HCT116 (cell line): ENCODE measurements at regions not wholly inside any gene's neighbourhood (a gene's known extent, or its start where the extent isn't known, plus 50 kb on each side); places are given as distances from the start of the nearest gene placed in this dataset.

Source experiments
- ATAC-seq: fragments of 200-7000 bp; cut with Tn5 transposase; 2 replicates; pipeline ENCODE4 v1.9.1; 2020; ENCODE audit warnings: mild to moderate bottlenecking, moderate library complexity
- BruUV-seq: library from RNA; stranded (reverse); fragments of 400-500 nt; replicated peaks from 2 replicates; lab custom pipeline; 2021; lab: Mats Ljungman, UMichigan
- CTCF ChIA-PET: fragments of 300-600 bp; sonication (Branson Sonifier 250); formaldehyde crosslinking; loops from one replicate; lab custom pipeline; 2021; ENCODE audit warnings: antibody characterized with exemption; lab: Charles Lee
- POLR2A ChIA-PET: fragments of 300-600, 350-600 bp; sonication (Branson Sonifier 250); formaldehyde crosslinking; loops from one replicate; lab custom pipeline; 2021; ENCODE audit warnings: antibody characterized with exemption; lab: Charles Lee
- RAD21 ChIA-PET, 2 experiments: fragments of 300-600 bp; sonication (Branson Sonifier 250); formaldehyde crosslinking; loops; one replicate each; lab custom pipeline; 2023; ENCODE audit warnings: low total read pairs in 2 of 2; ENCODE audit not compliant: uncharacterized antibody in 2 of 2, unreplicated experiment in 2 of 2, low non-redundant PET in 1 of 2; lab: Charles Lee
- DNase-seq: peaks from one replicate; pipeline ENCODE4 v3.0.0-alpha.2; 2010; ENCODE audit warnings: low read depth, low spot score
- H2AFZ ChIP-seq: fragments of 200-600 bp; shearing (Covaris generic), sonication (generic); 2 replicates; pipeline ENCODE4 v1.6.1; 2017; ENCODE audit warnings: low read depth, mixed run types, mixed read lengths, antibody characterized with exemption, low read length; ENCODE audit not compliant: poor library complexity, severe bottlenecking
- H3K27ac ChIP-seq: 2 replicates; pipeline ENCODE4 v1.5.1; 2012; ENCODE audit warnings: low read depth, low read length
- H3K27me3 ChIP-seq: fragments of 200-600 bp; sonication (generic); 2 replicates; pipeline ENCODE4 v1.6.1; 2016; ENCODE audit warnings: mixed run types, low read length, mixed read lengths; ENCODE audit not compliant: insufficient read depth
- H3K36me3 ChIP-seq, 2 experiments: fragments of 200-500 bp in 1 of 2; fragments of 200-600 bp in 1 of 2; sonication (Bioruptor generic) in 1 of 2; sonication (generic) in 1 of 2; 2 replicates each; pipeline versions ENCODE4 v1.5.1 to v1.6.1; 2014 to 2016; ENCODE audit warnings: low read length in 2 of 2, inconsistent platforms in 1 of 2, mixed read lengths in 1 of 2, mixed run types in 1 of 2; ENCODE audit not compliant: insufficient read depth in 2 of 2, control insufficient read depth in 1 of 2
- H3K4me1 ChIP-seq, 2 experiments: fragments of 200-600 bp in 1 of 2; sonication (generic) in 1 of 2; 2 replicates each; pipeline versions ENCODE4 v1.5.1 to v1.6.1; 2012 to 2017; ENCODE audit warnings: low read length in 2 of 2, inconsistent platforms in 1 of 2, mild to moderate bottlenecking in 1 of 2, mixed read lengths in 1 of 2, mixed run types in 1 of 2, moderate library complexity in 1 of 2; ENCODE audit not compliant: insufficient read depth in 2 of 2, control insufficient read depth in 1 of 2
- H3K4me2 ChIP-seq: fragments of 200-600 bp; sonication (generic); 2 replicates; pipeline ENCODE4 v1.6.1; 2017; ENCODE audit warnings: mixed run types, low read length, mixed read lengths
- H3K4me3 ChIP-seq, 2 experiments: fragments of 200-600 bp in 1 of 2; sonication (generic) in 1 of 2; replicated peaks in 1 of 2; 2 replicates each; pipeline ENCODE4 v1.5.1; 2011 to 2016; ENCODE audit warnings: low read length in 2 of 2, control low read depth in 1 of 2, low read depth in 1 of 2, mild to moderate bottlenecking in 1 of 2, mixed read lengths in 1 of 2, mixed run types in 1 of 2
- H3K79me2 ChIP-seq: fragments of 200-600 bp; sonication (generic); 2 replicates; pipeline ENCODE4 v1.6.1; 2017; ENCODE audit warnings: mild to moderate bottlenecking, mixed run types, low read length, moderate library complexity, mixed read lengths; ENCODE audit not compliant: insufficient read depth
- H3K9ac ChIP-seq: fragments of 200-600 bp; sonication (generic); 2 replicates; pipeline ENCODE4 v1.6.1; 2016; ENCODE audit warnings: low read length, mixed read lengths
- H3K9me2 ChIP-seq: fragments of 200-600 bp; sonication (generic), shearing (Covaris generic); 2 replicates; pipeline ENCODE4 v1.6.1; 2017; ENCODE audit warnings: mixed run types, mild to moderate bottlenecking, moderate library complexity; ENCODE audit not compliant: insufficient read depth
- H3K9me3 ChIP-seq, 2 experiments: fragments of 200-500 bp in 1 of 2; fragments of 200-600 bp in 1 of 2; sonication (Bioruptor generic) in 1 of 2; sonication (generic) in 1 of 2; 2 replicates each; pipeline ENCODE4 v1.6.1; 2014 to 2017; ENCODE audit warnings: low read length in 2 of 2, mixed read lengths in 2 of 2, inconsistent platforms in 1 of 2, low read depth in 1 of 2, mild to moderate bottlenecking in 1 of 2, mixed run types in 1 of 2, moderate library complexity in 1 of 2; ENCODE audit not compliant: control insufficient read depth in 1 of 2, insufficient read depth in 1 of 2
- H4K20me1 ChIP-seq: fragments of 200-600 bp; sonication (generic), shearing (Covaris generic); 2 replicates; pipeline ENCODE4 v1.6.1; 2017; ENCODE audit warnings: mixed run types, mild to moderate bottlenecking, moderate library complexity; ENCODE audit not compliant: insufficient read depth
- EGR1 ChIP-seq: IDR thresholded peaks from 2 replicates; pipeline ENCODE4 v1.6.1; 2012; ENCODE audit warnings: low read depth
- EZH2phosphoT487 ChIP-seq: fragments of 200-600 bp; IDR thresholded peaks from 2 replicates; pipeline ENCODE4 v1.6.1; 2018; ENCODE audit warnings: antibody characterized with exemption, borderline replicate concordance
- FOSL1 ChIP-seq: IDR thresholded peaks from 2 replicates; pipeline ENCODE4 v1.6.1; 2012; ENCODE audit warnings: low read depth
- MAX ChIP-seq: IDR thresholded peaks from 2 replicates; pipeline ENCODE4 v1.6.1; 2012
- POLR2A ChIP-seq: IDR thresholded peaks from 2 replicates; pipeline ENCODE4 v1.7.0; 2011; ENCODE audit warnings: borderline replicate concordance; ENCODE audit not compliant: insufficient read depth, insufficient read length; ENCODE audit errors: extremely low read depth
- RAD21 ChIP-seq: IDR thresholded peaks from 2 replicates; pipeline ENCODE4 v1.6.1; 2012; ENCODE audit warnings: low read depth, mild to moderate bottlenecking
- SIN3A ChIP-seq: IDR thresholded peaks from 2 replicates; pipeline ENCODE4 v1.6.1; 2012; ENCODE audit warnings: low read depth
- SP1 ChIP-seq: IDR thresholded peaks from 2 replicates; pipeline ENCODE4 v1.6.1; 2012; ENCODE audit warnings: low read depth
- SRF ChIP-seq: IDR thresholded peaks from 2 replicates; pipeline ENCODE4 v1.6.1; 2012; ENCODE audit warnings: low read depth
- TCF7L2 ChIP-seq: IDR thresholded peaks from 2 replicates; pipeline ENCODE4 v1.7.0; 2011; ENCODE audit warnings: borderline replicate concordance, inconsistent platforms; ENCODE audit not compliant: insufficient read depth, insufficient read length; ENCODE audit errors: extremely low read depth
- YY1 ChIP-seq: IDR thresholded peaks from 2 replicates; pipeline ENCODE4 v1.6.1; 2011; ENCODE audit warnings: low read length, low read depth, moderate library complexity, mild to moderate bottlenecking; ENCODE audit not compliant: insufficient replicate concordance; ENCODE audit errors: extremely low read depth
- ZFX ChIP-seq: fragments of 450-650 bp; IDR thresholded peaks from 2 replicates; pipeline ENCODE4 v1.6.1; 2017
- intact Hi-C: fragments of 100-400 bp; cut with micrococcal nuclease; formaldehyde crosslinking; loops from 2 replicates; pipeline ENCODE4 v1.10.0; 2022

GRCh38 chr11:91314521-91314920 lies 910.1 kb upstream of the FAT3 start:
- no peaks in the 10 kb centered on the region for H3K4me1 ChIP-seq
- no TSS peak for BruUV-seq
- CTCF ChIA-PET, result no interaction called here

GRCh38 chr11:91312541-91312940 lies 912.1 kb upstream of the FAT3 start:
- ATAC-seq, result no peak
- Histone ChIP-seq H3K36me3 (no peaks in the 10 kb centered on the region), H3K9me2 (no peaks in the 10 kb centered on the region), H2AFZ (no peak overlapping the region), H3K4me2 (no peak overlapping the region), H3K79me2 (no peaks in the 10 kb centered on the region), H4K20me1 (no peaks in the 10 kb centered on the region), H3K27me3 (no peaks in the 10 kb centered on the region), H3K4me3 (no peak overlapping the region), H3K9ac (no peak overlapping the region), H3K9me3 (peaks cover 0 to 13% of the 10 kb centered on the region in 2 experiments; a peak in 1 of 4 replicates), H3K27ac (no peak overlapping the region), H3K4me1 (no peaks in the 10 kb centered on the region)
- TF ChIP-seq ZFX (no peak), SIN3A (no peak), SRF (no peak), EZH2phosphoT487 (no peak)
- CTCF ChIA-PET, result no interaction called here
- intact Hi-C loops, result no loop called here
- RAD21 ChIA-PET, result no interaction called here
- BruUV-seq, result no TSS peak
- POLR2A ChIA-PET, result no interaction called here
- no peak for DNase-seq

More at GRCh38 chr11:91314521-91314920, 910.1 kb upstream of the FAT3 start:
- peaks cover 0 to 13% of the 10 kb centered on the region in 2 experiments; a peak in 1 of 4 replicates for H3K9me3 ChIP-seq
- H3K27me3 ChIP-seq, result no peaks in the 10 kb centered on the region
- RAD21 ChIA-PET, result no interaction called here
- POLR2A ChIA-PET, result no interaction called here
- DNase-seq (no peak), ATAC-seq (no peak)
- H3K9ac ChIP-seq, result no peak overlapping the region
- H4K20me1 ChIP-seq, result no peaks in the 10 kb centered on the region
- H3K4me2 ChIP-seq, result no peak overlapping the region
- no peaks in the 10 kb centered on the region for H3K79me2 ChIP-seq
- H3K27ac ChIP-seq, result no peak overlapping the region
- no peak overlapping the region for H2AFZ ChIP-seq
- H3K36me3 ChIP-seq, result no peaks in the 10 kb centered on the region
- H3K4me3 ChIP-seq, result no peak overlapping the region
- H3K9me2 ChIP-seq, result no peaks in the 10 kb centered on the region
- intact Hi-C loops, result no loop called here
- TF ChIP-seq TCF7L2 (no peak), YY1 (no peak), POLR2A (no peak), FOSL1 (no peak), RAD21 (no peak), EGR1 (no peak), MAX (no peak), SP1 (no peak), ZFX (no peak), SRF (no peak)
